GM12864 (cell line): ENCODE measurements at regions not wholly inside any gene's neighbourhood (a gene's known extent, or its start where the extent isn't known, plus 50 kb on each side); places are given as distances from the start of the nearest gene placed in this dataset.

Experiments used
- DNase-seq: peaks from one replicate; pipeline ENCODE4 v3.0.0-alpha.2; 2011; ENCODE audit warnings: low read depth
- H3K4me3 ChIP-seq: 2 replicates; pipeline ENCODE4 v1.5.1; 2011; ENCODE audit warnings: mild to moderate bottlenecking, low read depth, low read length, control low read depth
- TF ChIP-seq, protein P1 (sequence below): IDR thresholded peaks from 2 replicates; pipeline ENCODE4 v1.5.1; 2011; ENCODE audit warnings: low read depth, mild to moderate bottlenecking, moderate library complexity, low read length, control low read depth, inconsistent platforms; ENCODE audit errors: missing control alignments

DNA sequence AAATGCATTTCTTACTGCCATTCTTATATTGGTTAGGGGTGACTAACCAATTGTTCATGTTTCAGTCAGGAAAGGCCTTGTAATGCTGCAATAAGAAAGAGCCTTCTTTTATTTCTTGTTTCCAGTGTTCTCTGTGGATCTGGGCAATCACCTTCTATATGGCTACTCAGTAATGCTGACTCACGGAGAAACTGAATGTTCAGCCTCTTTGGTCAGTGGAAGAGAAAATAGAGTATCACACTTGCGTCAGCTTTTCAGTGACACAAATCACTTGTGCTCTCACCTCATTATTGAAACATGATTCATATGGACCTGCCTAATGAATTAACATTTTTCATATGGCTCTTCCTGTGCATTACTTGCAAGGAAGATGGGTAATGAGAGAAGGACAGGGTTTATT lies 243.9 kb upstream of the POT1 start:
- no peak overlapping the region for H3K4me3 ChIP-seq
- TF ChIP-seq, protein P1, sequence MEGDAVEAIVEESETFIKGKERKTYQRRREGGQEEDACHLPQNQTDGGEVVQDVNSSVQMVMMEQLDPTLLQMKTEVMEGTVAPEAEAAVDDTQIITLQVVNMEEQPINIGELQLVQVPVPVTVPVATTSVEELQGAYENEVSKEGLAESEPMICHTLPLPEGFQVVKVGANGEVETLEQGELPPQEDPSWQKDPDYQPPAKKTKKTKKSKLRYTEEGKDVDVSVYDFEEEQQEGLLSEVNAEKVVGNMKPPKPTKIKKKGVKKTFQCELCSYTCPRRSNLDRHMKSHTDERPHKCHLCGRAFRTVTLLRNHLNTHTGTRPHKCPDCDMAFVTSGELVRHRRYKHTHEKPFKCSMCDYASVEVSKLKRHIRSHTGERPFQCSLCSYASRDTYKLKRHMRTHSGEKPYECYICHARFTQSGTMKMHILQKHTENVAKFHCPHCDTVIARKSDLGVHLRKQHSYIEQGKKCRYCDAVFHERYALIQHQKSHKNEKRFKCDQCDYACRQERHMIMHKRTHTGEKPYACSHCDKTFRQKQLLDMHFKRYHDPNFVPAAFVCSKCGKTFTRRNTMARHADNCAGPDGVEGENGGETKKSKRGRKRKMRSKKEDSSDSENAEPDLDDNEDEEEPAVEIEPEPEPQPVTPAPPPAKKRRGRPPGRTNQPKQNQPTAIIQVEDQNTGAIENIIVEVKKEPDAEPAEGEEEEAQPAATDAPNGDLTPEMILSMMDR, result no peak
- DNase-seq, result no peak

DNA sequence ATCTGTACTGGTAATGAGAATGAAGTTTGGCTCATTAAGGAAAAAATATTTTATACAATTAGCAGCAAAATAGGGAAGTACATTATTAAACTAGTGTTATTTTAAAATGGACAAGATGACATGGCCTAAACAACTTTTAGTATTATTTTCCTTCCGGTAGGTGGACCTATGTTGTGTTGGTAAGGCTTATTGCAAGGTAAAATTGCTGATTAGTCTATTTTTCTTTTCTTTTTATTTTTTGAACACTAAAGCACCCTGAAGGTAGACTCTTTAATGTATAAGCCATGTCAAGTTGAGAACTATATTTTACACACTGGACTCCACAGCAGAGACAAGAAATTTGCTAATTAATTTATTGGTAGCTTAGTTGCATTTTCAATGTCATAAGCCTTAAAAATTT lies 239.5 kb upstream of the POT1 start:
- TF ChIP-seq, protein P1, result no peak
- H3K4me3 ChIP-seq, result no peak overlapping the region
- DNase-seq, result no peak

- DNase-seq, result no peak
- no peak overlapping the region for H3K4me3 ChIP-seq
- TF ChIP-seq, protein P1, result no peak
Observed at GRCh38 chr7:125154930-125155329, 225.3 kb upstream of the POT1 start.

GRCh38 chr7:125149151-125149550 lies 219.5 kb upstream of the POT1 start:
- TF ChIP-seq, protein P1, result no peak
- DNase-seq, result no peak

GRCh38 chr7:125147047-125147446 lies 217.4 kb upstream of the POT1 start:
- no peak for DNase-seq
- TF ChIP-seq, protein P1, result no peak
- no peak overlapping the region for H3K4me3 ChIP-seq

More at GRCh38 chr7:125149151-125149550, 219.5 kb upstream of the POT1 start:
- H3K4me3 ChIP-seq, result no peak overlapping the region

DNA sequence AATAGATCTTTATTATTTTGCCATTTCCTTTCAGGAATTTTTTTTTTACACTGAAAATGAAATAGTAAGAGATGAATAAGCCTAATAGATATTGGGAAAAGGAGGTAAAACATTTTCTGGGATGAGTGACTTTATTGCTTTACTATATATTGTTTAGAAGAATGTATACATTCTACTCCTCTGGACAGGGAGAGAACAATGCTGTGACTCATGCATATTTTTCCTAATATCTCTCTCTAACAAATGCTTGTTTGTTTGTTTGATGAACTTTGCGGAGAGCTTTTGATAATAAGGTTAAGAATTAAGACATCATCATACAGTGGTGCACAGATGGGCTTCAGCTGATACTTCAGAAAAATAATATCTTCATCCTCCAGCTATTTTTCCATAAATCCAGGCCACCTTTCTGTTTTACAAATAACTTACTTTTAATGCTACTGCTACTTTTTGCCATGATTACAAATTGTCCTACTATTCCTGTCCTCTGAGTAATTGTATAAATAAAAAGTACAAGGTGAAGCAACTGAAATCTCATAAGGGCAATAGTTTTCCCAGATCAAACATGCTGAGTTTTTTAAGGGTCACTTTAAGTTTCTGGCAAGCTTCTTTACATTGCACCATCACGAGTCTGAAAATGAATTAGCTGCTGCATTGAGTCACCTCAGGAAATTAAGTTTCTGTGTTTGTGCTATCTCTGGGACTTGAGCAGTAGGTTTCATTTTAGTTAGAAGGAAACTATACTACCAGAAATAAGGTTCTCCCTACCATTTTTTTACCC lies 207.3 kb upstream of the POT1 start:
- no peak for DNase-seq
- H3K4me3 ChIP-seq, result no peak overlapping the region
- TF ChIP-seq, protein P1, result no peak

DNA sequence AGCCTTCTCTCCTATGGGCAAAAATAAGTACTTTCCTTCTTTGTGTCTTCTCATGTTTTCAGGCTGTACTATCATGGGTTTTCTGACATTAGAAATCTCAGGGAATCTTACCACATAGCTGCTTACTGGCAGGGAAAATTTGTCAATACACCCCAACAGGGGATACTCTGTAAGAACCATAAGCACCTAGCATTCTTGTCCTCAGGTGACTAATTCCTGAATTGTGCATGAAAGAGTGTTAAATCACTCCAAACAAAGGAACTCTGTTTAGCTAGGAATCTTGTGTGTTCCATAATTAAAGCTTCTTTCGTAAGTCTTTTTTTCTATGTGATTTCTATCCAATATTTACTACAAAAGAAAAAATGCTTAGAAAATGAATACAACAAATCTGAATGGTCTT lies 206.7 kb upstream of the POT1 start:
- no peak for DNase-seq
- H3K4me3 ChIP-seq, result no peak overlapping the region
- TF ChIP-seq, protein P1, result no peak
